ENCODE measurements at regions not wholly inside any gene's neighbourhood (a gene's known extent, or its start where the extent isn't known, plus 50 kb on each side); places are given as distances from the start of the nearest gene placed in this dataset.

DNA sequence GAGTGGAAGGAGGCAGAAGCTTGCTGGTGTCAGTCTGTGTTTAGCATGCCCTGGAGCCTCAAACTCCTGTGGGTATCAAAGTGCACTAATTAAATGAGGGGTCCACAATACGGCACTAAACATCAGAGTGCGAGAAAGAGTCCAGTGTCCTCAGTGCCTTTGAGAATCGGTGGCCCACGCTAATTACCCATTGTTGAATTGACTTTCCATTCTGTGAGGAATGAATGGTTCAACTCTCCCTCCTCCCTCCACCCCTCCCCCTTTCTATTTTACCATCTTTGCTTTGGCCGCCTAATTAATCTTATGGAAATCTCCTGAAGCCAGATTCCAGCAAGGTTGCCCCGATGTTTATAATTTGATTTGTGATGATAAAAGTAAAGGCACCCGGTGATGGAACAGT is 217.8 kb downstream of the TFEC start:
- TF ChIP-seq, protein P1, sequence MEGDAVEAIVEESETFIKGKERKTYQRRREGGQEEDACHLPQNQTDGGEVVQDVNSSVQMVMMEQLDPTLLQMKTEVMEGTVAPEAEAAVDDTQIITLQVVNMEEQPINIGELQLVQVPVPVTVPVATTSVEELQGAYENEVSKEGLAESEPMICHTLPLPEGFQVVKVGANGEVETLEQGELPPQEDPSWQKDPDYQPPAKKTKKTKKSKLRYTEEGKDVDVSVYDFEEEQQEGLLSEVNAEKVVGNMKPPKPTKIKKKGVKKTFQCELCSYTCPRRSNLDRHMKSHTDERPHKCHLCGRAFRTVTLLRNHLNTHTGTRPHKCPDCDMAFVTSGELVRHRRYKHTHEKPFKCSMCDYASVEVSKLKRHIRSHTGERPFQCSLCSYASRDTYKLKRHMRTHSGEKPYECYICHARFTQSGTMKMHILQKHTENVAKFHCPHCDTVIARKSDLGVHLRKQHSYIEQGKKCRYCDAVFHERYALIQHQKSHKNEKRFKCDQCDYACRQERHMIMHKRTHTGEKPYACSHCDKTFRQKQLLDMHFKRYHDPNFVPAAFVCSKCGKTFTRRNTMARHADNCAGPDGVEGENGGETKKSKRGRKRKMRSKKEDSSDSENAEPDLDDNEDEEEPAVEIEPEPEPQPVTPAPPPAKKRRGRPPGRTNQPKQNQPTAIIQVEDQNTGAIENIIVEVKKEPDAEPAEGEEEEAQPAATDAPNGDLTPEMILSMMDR (IDR thresholded peaks at IDR 0.05; ENCODE audit: insufficient read depth, low read length) = no peak
- no peak for TF ChIP-seq POLR2AphosphoS5 (IDR thresholded peaks at IDR 0.05; ENCODE audit: low read depth)
- no peak for TF ChIP-seq GABPA (IDR thresholded peaks at IDR 0.05; ENCODE audit: low read depth)

Data from HL-60 (cell line).